Left lung (tissue), 4 donors: ENCODE measurements at regions not wholly inside any gene's neighbourhood (a gene's known extent, or its start where the extent isn't known, plus 50 kb on each side); places are given as distances from the start of the nearest gene placed in this dataset.
A peak's percentile ranks its signal among the peaks of the same experiment; 100 is the strongest.
"Not testable (repeated sequence)": the region's sequence is repeated elsewhere in the genome, so short reads cannot be mapped to it uniquely, and the experiment has no call there.

Experiments used
- ATAC-seq: fragments of 200-7000 bp; cut with Tn5 transposase; one replicate; pipeline ENCODE4 v1.9.1; 2020; ENCODE audit warnings: moderate library complexity
- DNase-seq, 4 donors: peaks; one replicate each; pipeline ENCODE4 v3.0.0-alpha.2; 2013 to 2020
- H3K27ac ChIP-seq, 2 donors: fragments of 200-600 bp; sonication (generic) in 1 of 2; one replicate each; pipeline versions ENCODE4 v1.5.0 to v1.8.0; 2020 to 2021
- H3K27me3 ChIP-seq, 2 donors: fragments of 200-600 bp; sonication (generic) in 1 of 2; one replicate each; pipeline versions ENCODE4 v1.5.0 to v1.8.0; 2020 to 2021
- H3K36me3 ChIP-seq, 2 donors: fragments of 200-600 bp; sonication (generic) in 1 of 2; one replicate each; pipeline versions ENCODE4 v1.5.0 to v1.8.0; 2020 to 2021
- H3K4me1 ChIP-seq, 2 donors: fragments of 200-600 bp; one replicate each; pipeline ENCODE4 v1.8.0; 2021
- H3K4me3 ChIP-seq, 2 donors: fragments of 200-600 bp; sonication (generic) in 1 of 2; one replicate each; pipeline versions ENCODE4 v1.5.0 to v1.8.0; 2020 to 2021; ENCODE audit warnings: mild to moderate bottlenecking in 1 of 2
- H3K9me3 ChIP-seq, 2 donors: fragments of 200-600 bp; sonication (generic) in 1 of 2; one replicate each; pipeline versions ENCODE4 v1.5.0 to v1.8.0; 2020 to 2021
- intact Hi-C, 2 donors: fragments of 100-400 bp; cut with DNase I; formaldehyde crosslinking; loops; one replicate each; pipeline versions ENCODE4 v1.11.2 to v1.14.2; 2022
- TF ChIP-seq, protein P1 (sequence below), 2 donors: fragments of 200-600 bp; sonication (generic) in 1 of 2; IDR thresholded peaks; one replicate each; pipeline versions ENCODE4 v1.5.0 to v1.8.0; 2021; ENCODE audit warnings: antibody characterized with exemption in 2 of 2
- donor health status: DM: no; HTN: yes; CAD: no.
- donor health status: DM: no; HTN: no; CAD: no.

DNA sequence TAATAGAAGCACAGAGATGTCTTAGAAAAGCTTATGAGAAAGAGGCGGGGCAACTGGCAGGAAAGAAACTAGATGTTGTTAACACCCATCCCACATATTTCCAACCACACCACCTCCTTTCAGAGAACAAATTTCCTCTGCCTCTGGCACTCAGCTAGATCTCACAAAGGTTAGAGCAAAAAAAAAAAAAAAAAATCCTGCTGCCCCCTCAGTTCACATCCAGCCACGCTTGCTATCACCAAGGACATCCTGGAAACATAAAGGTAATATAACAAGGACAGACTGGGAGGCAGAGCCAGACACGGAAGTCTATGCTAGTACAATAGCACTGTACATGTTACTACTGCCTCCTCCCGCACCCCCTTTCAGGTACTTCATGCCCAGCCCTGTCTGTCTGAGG is 238.0 kb upstream of the PTGER4 start:
- DNase-seq (no peak), ATAC-seq (no peak)
- H3K27me3 ChIP-seq, result no peaks in the 10 kb centered on the region
- TF ChIP-seq, protein P1, sequence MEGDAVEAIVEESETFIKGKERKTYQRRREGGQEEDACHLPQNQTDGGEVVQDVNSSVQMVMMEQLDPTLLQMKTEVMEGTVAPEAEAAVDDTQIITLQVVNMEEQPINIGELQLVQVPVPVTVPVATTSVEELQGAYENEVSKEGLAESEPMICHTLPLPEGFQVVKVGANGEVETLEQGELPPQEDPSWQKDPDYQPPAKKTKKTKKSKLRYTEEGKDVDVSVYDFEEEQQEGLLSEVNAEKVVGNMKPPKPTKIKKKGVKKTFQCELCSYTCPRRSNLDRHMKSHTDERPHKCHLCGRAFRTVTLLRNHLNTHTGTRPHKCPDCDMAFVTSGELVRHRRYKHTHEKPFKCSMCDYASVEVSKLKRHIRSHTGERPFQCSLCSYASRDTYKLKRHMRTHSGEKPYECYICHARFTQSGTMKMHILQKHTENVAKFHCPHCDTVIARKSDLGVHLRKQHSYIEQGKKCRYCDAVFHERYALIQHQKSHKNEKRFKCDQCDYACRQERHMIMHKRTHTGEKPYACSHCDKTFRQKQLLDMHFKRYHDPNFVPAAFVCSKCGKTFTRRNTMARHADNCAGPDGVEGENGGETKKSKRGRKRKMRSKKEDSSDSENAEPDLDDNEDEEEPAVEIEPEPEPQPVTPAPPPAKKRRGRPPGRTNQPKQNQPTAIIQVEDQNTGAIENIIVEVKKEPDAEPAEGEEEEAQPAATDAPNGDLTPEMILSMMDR (IDR thresholded peaks at IDR 0.05), result no peak
- intact Hi-C loops, result no loop called here
- H3K36me3 ChIP-seq, result no peaks in the 10 kb centered on the region
- H3K4me1 ChIP-seq, result peaks cover 0 to 11% of the 10 kb centered on the region in 2 donors
- H3K9me3 ChIP-seq, result peaks cover 0 to 19% of the 10 kb centered on the region in 2 donors
- H3K4me3 ChIP-seq, result no peak overlapping the region
- H3K27ac ChIP-seq, result no peak overlapping the region

DNA sequence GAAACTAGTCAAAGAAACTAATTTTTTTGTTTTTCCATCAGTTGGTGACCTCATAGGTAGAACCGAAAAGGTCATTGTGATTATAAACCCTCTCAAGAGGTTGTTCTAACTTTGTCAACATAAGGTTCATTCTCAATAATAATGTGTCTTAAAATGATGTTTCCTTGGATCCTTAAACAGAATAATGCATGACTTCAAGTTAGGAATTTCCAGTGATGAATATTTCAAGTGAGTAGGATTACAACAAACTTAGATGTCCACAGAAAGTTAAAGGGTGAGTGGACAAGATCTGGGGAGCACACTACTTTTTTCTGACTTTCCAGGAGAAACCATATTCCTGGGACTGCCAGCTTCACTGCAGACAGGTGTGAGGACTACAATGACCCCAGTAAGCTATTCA is 239.0 kb upstream of the PTGER4 start:
- peaks cover 0 to 19% of the 10 kb centered on the region in 2 donors for H3K9me3 ChIP-seq
- DNase-seq (no peak), ATAC-seq (no peak)
- TF ChIP-seq, protein P1 (IDR thresholded peaks at IDR 0.05), result no peak
- H3K4me1 ChIP-seq, result peaks cover 0 to 14% of the 10 kb centered on the region in 2 donors
- no peak overlapping the region for H3K4me3 ChIP-seq
- intact Hi-C loops, result no loop called here
- H3K27me3 ChIP-seq, result no peaks in the 10 kb centered on the region
- H3K27ac ChIP-seq, result no peak overlapping the region
- no peaks in the 10 kb centered on the region for H3K36me3 ChIP-seq

DNA sequence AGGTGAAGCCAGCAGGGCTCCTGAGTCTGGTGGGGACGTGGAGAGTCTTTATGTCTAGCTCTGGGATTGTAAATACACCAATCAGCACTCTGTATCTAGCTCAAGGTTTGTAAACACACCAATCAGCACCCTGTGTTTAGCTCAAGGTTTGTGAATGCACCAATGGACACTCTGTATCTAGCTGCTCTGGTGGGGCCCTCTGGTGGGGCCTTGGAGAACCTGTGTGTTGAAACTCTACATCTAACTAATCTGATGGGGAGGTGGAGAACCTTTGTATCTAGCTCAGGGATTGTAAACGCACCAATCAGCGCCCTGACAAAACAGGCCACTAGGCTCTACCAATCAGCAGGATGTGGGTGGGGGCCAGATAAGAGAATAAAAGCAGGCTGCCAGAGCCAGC is 240.6 kb upstream of the PTGER4 start:
- intact Hi-C loops, result not testable (repeated sequence)

DNA sequence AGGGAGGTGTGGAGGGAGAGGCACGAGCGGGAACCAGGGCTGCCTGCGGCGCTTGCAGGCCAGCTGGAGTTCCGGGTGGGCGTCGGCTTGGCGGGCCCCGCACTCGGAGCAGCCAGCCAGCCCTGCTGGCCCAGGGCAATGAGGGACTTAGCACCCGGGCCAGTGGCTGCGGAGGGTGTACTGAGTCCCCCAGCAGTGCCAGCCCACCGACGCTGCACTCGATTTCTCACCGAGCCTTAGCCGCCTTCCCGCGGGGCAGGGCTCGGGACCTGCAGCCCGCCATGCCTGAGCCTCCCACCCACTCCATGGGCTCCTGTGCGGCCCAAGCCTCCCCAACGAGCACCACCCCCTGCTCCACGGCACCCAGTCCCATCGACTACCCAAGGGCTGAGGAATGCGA is 241.1 kb upstream of the PTGER4 start:
- H3K9me3 ChIP-seq, H3K27ac ChIP-seq, ATAC-seq, H3K4me3 ChIP-seq, intact Hi-C loops, H3K27me3 ChIP-seq, H3K36me3 ChIP-seq: not testable (repeated sequence)
- DNase-seq, result peak in 1 of 4 donors; percentile 33
- peaks cover 0 to 14% of the 10 kb centered on the region in 2 donors for H3K4me1 ChIP-seq

More for the DNA sequence above, 240.6 kb upstream of the PTGER4 start:
- H3K4me1 ChIP-seq, result peaks cover 0 to 14% of the 10 kb centered on the region in 2 donors
- not testable (repeated sequence) for H3K9me3 ChIP-seq, ATAC-seq, H3K27ac ChIP-seq, H3K36me3 ChIP-seq, H3K27me3 ChIP-seq, H3K4me3 ChIP-seq
- DNase-seq, result peak in 1 of 4 donors; percentile 46

DNA sequence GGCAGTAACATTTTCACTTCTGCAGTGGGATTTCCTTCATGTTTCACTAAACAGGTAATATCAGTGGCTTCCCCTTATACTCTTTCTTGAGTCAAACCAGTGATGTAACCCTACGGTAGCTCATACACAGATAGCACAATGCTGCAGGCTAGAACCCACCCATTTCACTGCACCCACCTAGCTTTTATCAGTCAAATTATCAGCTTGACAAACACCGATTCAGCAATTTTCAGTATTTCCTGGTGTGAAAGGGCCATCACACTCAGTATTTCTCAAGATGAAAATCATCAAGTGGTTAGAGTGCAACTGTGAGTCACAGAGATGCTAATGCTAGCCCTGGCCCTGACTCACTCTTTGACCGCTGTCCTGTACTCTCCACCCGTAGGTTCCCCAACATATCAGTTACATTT is 242.3 kb upstream of the PTGER4 start:
- Histone ChIP-seq H3K9me3 (no peaks in the 10 kb centered on the region), H3K4me3 (no peak overlapping the region), H3K36me3 (no peaks in the 10 kb centered on the region), H3K4me1 (peaks cover 0 to 14% of the 10 kb centered on the region in 2 donors), H3K27ac (peak overlapping the region in 1 of 2 donors; percentile 55), H3K27me3 (no peaks in the 10 kb centered on the region)
- TF ChIP-seq, protein P1 (IDR thresholded peaks at IDR 0.05), result no peak
- intact Hi-C loops, result no loop called here
- DNase-seq (peak in 1 of 4 donors; percentile 45), ATAC-seq (peak; percentile 87)

DNA sequence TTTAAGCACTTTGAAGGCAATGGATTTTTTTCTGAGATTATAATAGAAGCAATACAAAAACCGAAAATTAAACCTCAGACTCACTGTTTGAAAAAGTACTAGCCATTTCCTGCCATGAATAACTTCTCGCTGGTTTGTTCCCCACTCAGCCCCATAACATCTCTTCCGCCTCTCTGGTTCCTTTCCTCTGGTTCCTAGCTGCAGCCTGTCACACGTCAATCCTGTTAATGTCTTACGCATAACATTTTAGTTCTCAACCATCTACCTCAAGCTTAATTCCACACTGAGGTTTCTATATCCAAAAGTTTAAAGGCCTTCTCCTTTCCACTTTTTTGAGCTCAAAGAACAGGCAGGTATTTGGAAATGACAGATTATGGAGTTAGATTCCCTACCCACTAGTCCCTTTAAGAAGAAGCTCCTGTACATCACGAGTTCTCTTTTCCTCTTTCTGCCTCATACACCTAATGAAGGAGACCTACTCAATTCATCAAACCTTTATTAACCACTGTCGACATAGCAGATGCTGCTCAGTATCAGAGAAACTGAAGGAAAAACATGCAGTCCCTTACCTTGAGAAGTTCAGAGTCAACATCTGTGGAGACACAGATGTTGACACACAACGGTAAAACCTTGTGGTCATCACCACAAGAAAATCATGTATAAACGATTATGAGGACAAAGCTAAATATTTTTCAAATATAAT is 243.0 kb upstream of the PTGER4 start:
- DNase-seq, result no peak
- Histone ChIP-seq H3K4me1 (peaks cover 0 to 14% of the 10 kb centered on the region in 2 donors), H3K9me3 (no peaks in the 10 kb centered on the region), H3K27me3 (no peaks in the 10 kb centered on the region), H3K36me3 (no peaks in the 10 kb centered on the region), H3K27ac (peak overlapping the region in 1 of 2 donors; percentile 55), H3K4me3 (no peak overlapping the region)
- peak; percentile 56 for ATAC-seq
- intact Hi-C loops, result no loop called here
- TF ChIP-seq, protein P1 (IDR thresholded peaks at IDR 0.05), result no peak

DNA sequence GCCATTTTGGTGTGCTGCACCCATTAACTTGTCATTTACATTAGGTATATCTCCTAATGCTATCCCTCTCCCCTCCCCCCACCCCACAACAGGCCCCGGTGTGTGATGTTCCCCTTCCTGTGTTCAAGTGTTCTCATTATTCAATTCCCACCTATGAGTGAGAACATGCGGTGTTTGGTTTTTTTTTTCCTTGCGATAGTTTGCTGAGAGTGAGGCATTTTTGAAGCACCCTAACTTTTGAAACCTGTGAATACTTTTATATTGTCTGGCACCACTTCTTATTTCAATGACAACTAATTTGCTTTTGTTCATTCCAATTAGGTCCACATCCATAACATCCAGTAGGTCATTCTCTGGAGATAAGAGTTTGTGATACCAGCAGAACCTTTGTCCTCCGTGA is 244.0 kb upstream of the PTGER4 start:
- intact Hi-C loops, ATAC-seq, H3K9me3 ChIP-seq, H3K27me3 ChIP-seq, H3K4me3 ChIP-seq, DNase-seq, H3K36me3 ChIP-seq: not testable (repeated sequence)
- Histone ChIP-seq H3K4me1 (peaks cover 0 to 14% of the 10 kb centered on the region in 2 donors), H3K27ac (peak overlapping the region in 1 of 2 donors; percentile 55)
